ENCODE measurements at regions not wholly inside any gene's neighbourhood (a gene's known extent, or its start where the extent isn't known, plus 50 kb on each side); places are given as distances from the start of the nearest gene placed in this dataset.
A peak's percentile ranks its signal among the peaks of the same experiment; 100 is the strongest.

DNA sequence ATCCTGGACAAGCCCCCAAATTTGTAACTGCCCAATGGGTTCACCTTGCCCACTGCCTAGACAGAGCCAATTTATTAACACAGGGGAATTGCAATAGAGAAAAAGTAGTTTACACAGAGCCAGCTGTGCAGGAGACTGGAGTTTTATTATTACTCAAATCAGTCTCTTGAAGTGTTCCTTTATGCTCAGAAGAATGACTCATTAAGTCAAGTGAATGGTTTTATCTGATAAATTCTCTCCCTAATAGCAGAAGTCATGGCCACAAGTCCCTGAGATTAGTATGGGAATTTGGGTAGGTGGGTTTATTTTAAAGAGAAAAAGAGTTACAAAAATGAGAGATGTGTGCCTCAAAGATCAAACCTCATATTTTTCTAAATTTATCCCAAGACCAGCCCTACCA is 122.8 kb upstream of the NUDT4 start:
- no peak for DNase-seq (ENCODE audit: insufficient read length, low spot score)
- no peak for FAIRE-seq
- TF ChIP-seq POLR2A (IDR thresholded peaks at IDR 0.05; ENCODE audit: low read depth, low read length), result no peak

DNA sequence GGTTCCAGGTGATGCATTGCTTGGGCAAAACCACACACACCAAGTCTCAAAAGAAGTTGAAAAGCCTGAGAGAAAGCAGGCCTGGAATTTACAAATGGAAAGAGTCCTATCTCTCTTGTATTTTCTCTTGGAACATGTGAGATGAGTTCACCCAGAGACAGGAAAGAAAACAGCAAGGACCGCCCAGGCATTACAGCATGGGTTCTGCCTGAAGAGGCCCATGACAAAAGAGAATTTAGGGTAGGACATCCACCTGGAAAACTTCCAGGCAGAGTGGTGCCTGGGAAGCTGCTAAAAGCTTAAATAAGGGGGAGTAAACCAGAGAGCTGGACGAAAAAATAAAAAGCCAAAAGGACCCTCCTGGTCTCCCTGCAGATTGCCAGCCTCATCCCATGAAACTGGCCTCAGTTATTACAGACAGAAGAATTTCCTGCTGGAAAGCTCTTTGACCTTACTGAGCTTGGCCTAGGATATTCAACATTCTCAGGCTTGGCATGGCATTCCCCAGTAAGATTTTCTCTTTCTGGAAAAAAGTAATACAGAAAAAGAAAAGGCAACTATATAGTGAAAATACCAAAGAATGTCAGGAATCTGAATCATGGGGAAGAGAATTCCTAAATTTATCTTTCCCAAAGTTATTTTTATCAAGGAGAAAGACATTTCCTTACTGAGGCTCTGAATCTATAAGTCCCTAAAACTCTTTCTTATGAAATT is 121.3 kb upstream of the NUDT4 start:
- FAIRE-seq (no peak), DNase-seq (ENCODE audit: insufficient read length, low spot score) (no peak)
- TF ChIP-seq POLR2A (IDR thresholded peaks at IDR 0.05; ENCODE audit: low read depth, low read length), result no peak

DNA sequence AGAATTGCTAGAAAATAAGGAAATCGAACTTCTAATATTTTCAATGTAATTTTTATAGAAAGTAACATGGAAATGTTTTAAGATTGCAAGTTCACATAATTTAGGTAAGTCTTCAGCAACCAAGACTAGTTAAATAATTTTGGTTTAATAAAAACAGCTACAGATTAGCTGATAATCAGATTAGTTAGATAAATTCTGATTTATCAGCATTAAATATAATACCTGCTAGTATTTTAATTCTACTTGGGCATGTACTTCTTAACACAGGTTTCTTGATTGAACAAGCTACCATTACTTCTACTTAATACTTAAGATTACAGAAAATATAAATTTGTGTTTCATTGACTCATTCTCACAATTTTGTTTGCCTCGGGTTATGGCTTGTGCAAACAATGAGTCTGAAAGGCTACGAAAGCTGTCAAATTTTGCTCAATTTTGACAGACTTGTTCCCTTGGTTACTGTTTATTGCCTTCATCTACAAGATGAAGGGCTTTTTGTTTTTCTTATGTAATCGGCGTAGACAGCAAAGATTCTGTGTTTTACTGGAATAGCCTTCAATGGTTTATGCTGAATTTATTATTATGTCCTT is 116.1 kb upstream of the NUDT4 start:
- DNase-seq (ENCODE audit: insufficient read length, low spot score), result no peak
- no peak for FAIRE-seq
- no peak for TF ChIP-seq POLR2A (IDR thresholded peaks at IDR 0.05; ENCODE audit: low read depth, low read length)

DNA sequence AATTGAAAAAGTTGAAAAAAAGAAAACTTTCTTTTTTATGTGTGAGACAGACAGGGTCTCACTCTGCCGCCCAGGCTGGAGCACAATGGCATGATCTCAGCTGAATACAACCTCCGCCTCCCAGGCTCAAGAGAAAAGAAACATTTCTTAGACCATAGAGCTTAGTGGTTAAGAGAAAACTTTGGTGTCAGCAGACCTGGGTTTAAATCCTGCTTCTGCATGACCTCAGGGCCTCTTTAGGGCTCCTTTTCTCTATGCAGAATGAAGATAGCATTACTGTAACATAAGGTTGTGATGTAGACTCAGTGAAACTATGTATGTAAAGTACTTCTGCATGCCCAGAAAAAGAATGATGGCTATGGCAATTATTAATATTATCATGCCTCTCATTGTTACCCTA is 104.7 kb upstream of the NUDT4 start:
- no peak for FAIRE-seq
- TF ChIP-seq POLR2A (IDR thresholded peaks at IDR 0.05; ENCODE audit: low read depth, low read length), result no peak
- no peak for DNase-seq (ENCODE audit: insufficient read length, low spot score)

DNA sequence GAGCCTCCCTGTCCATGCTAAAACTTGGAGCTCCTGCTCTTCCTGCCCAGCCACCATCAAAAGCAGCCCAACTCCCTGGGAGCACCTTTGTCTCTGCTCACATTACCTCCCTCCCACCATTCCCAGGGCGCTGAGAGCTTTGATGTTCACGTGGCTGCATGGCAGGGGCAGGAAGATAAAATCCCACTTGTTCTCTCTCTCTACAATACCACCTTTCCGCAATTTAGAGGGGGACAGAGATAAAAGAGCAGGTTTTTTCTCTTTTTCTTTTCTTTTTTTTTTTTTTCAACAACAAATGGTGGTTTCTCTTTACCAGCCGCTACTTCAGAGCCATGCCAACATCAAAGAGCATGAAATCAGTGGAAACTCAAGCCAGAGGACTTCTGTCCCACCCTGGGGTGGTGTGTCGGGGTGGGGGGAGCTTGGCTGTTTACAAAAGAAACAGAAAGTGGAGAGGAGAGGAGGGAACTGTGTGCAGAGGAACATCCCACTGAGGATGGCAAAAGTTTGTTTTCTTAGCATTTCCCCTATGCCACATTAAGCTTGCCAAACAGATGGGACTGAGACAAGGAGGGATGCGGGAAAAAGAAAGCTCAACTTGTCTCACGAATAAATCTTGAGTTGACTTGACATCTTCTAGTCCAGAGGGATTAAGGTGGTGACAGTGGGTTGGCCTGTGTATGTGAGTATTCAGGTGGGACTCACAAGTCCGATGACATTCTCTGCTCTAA is 103.7 kb upstream of the NUDT4 start:
- DNase-seq (ENCODE audit: insufficient read length, low spot score) (no peak), FAIRE-seq (no peak)
- no peak for TF ChIP-seq POLR2A (IDR thresholded peaks at IDR 0.05; ENCODE audit: low read depth, low read length)

DNA sequence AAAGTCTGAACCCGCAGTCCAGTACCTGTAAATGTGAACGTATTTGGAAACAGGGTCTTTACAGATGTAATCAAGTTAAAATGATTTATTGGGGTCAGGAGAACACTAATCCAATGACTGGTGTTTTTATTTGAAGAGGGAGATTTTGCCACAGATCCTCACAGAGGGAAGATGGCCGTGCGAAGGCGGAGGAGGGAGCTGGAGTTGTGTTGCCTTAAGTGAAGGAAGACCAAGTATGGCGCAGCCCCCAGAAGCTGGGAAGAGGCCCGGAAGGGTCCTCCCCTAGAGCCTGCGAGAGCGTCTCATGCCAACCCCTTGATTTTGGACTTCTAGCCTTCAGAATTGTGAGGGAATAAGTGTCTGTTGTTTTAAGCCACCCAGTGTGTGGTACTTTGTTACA is 102.8 kb upstream of the NUDT4 start:
- FAIRE-seq (no peak), DNase-seq (ENCODE audit: insufficient read length, low spot score) (no peak)
- TF ChIP-seq POLR2A (IDR thresholded peaks at IDR 0.05; ENCODE audit: low read depth, low read length), result no peak

DNA sequence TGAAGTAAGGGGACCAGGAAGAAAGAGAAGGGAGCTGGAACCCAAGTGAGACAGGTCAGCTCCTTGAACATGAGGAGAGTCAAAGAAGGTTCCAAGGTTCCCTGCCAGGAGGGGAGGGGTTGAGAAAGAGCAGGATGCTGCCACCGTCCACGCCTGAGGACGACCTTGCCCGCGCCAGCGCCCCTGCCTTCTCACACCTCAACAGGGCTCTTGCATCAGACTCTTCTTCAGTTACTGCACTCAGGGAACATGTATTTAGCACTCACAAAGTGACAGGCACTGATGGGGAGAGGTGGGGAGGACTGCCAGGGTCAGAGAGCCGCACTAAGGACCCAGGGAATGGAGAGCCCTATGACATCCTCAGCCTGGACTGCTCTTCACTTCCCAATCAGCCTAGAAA is 102.1 kb upstream of the NUDT4 start:
- no peak for FAIRE-seq
- TF ChIP-seq POLR2A (IDR thresholded peaks at IDR 0.05; ENCODE audit: low read depth, low read length), result no peak
- DNase-seq (ENCODE audit: insufficient read length, low spot score), result no peak

DNA sequence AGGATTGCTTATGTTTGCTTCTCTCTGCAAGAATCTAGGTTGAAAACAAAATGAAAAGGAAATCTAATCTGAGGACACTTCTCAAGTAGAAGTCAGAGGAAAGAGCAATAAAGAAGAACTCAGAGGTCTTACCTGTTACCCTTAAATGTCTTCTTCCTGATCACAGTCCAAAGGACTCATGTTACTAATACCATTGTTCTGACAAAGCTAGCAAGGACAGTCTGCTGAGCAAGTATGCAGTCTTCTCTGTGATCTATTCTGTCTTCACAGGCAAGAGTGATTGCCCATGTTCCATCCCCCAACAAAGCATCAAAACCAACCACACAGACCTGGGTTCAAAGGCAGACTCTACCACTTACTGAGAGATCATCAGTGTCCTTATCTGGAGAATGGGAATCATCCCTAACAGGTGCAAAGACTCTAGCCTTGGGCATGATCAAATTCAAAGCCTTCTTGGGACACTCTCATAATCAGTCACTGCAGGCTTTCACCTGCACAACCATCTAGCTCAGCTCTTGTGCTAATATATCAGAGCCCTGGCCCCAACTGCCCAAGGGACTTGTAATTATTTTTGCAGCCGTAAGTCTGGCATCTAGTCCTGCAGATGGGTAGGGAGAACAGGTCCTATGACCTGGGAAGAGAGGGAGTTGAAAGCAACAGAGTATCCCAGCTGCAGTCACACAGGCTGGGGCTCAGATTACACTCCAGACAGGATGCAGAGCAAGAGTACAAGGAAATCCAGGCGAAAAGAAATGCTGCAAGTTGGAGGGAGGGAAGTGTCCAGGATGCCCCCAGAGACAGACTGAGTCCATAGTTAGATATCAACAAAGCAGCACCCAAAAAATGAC is 97.9 kb upstream of the NUDT4 start:
- no peak for TF ChIP-seq POLR2A (IDR thresholded peaks at IDR 0.05; ENCODE audit: low read depth, low read length)
- FAIRE-seq, result no peak
- no peak for DNase-seq (ENCODE audit: insufficient read length, low spot score)

DNA sequence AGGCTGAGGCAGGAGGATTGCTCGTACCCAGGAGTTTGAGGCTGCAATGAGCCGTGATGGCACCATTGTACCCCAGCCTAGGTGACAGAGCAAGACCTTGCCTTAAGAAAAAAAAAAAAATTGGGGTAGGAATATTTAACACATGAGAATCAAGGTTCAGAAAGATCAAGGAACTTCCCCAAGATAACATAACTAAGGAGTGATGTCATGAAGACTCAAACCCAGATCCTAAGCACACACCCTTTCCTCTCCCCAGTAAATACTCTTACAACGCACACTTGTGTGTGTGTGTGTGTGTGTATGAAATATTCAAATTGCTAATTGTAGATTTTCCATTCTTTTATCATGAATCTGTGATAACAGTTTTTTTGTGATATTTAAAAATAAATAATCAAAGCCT is 90.6 kb upstream of the NUDT4 start:
- TF ChIP-seq POLR2A (IDR thresholded peaks at IDR 0.05; ENCODE audit: low read depth, low read length), result no peak
- FAIRE-seq, result peak; percentile 68
- DNase-seq (ENCODE audit: insufficient read length, low spot score), result no peak

DNA sequence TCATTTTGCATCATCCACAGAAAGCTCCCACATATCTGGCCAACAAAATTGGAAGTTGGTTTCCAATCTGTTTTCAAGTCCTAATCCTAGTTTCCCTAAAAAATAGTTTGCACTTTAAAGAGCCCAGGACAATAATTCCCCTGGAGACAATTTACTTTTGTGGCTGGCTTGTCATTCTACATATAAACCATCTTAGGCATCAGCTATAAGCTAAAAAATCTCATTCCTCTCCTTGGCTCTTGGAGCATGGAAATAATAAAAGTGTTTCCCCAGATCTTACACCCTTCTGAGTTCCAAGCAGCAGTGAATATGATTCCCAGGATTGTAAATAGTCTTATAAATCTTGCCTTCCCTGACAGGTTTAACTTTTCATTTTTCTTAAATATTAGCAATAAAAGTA is 89.1 kb upstream of the NUDT4 start:
- no peak for FAIRE-seq
- no peak for TF ChIP-seq POLR2A (IDR thresholded peaks at IDR 0.05; ENCODE audit: low read depth, low read length)
- DNase-seq (ENCODE audit: insufficient read length, low spot score), result no peak

DNA sequence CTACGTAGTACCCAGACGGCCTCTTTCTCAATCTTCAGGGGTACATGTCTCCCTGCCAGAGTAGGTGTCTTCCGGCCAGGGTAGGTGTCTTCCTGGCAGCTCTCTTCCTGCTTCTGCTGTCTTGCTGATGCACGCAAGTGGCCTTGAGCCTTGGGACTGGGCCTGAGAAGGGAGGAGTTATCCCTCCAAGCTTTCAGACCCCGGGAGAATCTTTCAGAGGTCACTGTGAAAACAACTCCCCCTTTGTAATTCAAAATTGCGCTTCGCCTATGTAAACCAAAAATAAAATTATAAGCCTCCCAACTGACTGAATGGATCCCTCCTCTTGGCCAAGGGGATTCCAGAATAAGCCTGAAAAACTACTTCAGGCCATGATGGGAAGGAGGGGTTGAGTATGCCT is 87.3 kb upstream of the NUDT4 start:
- no peak for DNase-seq (ENCODE audit: insufficient read length, low spot score)
- no peak for TF ChIP-seq POLR2A (IDR thresholded peaks at IDR 0.05; ENCODE audit: low read depth, low read length)
- no peak for FAIRE-seq

DNA sequence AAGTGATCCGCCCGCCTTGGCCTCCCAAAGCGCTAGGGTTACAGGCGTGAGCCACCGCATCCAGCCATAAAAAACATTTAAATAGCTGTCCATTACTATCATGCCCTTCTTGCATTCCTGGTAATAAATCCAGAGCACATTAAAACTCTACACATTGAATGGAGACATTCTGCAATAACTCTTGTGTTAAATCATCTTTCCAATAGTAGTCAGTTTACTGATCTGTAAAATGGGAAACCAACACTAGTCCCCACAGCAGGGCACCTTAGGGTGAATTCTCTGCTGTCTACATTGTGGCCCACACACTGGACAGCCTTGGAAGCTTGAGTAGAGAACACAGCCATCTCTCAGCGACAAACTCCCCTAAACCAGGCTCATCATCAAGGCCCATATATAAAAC is 85.5 kb upstream of the NUDT4 start:
- no peak for DNase-seq (ENCODE audit: insufficient read length, low spot score)
- no peak for TF ChIP-seq POLR2A (IDR thresholded peaks at IDR 0.05; ENCODE audit: low read depth, low read length)
- peak; percentile 52 for FAIRE-seq

DNA sequence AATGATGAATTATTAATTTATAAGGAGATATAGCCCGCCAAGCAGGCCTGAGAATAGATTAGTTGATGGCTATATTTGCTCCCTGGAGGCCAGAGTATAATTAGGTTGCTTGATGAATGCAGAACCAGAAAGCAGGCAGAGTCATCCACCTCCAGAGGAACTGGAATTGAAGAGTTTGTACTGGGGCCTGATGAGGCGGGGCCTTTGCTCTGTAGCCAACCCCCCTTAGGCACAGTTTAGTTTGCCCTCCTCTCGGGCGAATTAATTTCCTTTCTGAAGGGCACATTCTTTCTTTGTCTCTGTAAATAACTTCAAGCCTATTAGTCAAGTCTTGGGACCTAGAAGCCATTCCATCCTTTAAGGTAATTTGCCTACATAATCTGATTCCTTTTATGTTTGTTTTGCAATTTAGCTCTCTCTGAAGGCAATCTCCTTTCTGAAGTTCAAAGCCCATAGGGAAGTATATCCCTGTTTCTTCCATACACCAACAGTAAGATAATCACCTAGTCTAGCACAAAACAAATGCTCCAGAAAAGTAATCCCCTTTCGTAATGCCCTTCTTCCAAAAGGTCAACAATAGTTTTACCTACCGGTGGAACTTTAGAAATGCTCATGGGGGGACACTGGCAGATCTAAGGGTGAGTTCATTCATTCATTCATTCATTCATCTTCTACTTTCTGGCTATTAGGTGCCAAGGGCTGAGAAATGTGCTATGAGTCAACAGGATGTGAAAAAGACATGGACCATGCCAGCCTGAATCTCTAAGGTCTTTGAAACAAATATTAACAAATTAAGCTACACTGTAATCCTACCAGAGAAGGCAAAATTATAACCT is 84.8 kb upstream of the NUDT4 start:
- TF ChIP-seq POLR2A (IDR thresholded peaks at IDR 0.05; ENCODE audit: low read depth, low read length), result no peak
- DNase-seq (ENCODE audit: insufficient read length, low spot score), result no peak
- FAIRE-seq, result peak; percentile 33

Measured in H54 (cell line).